ENCODE measurements at regions not wholly inside any gene's neighbourhood (a gene's known extent, or its start where the extent isn't known, plus 50 kb on each side); places are given as distances from the start of the nearest gene placed in this dataset.

- H4K20me1 ChIP-seq (ENCODE audit: insufficient read depth, low read length), result peaks cover 3% of the 10 kb centered on the region; the same call in 1 of the 2 replicates
- no peak overlapping the region for H3K9ac ChIP-seq (ENCODE audit: low read depth, low read length)
- ATAC-seq (ENCODE audit: insufficient read depth, low read depth) (no peak), DNase-seq (no peak)
- peaks cover 3% of the 10 kb centered on the region for H3K9me3 ChIP-seq (ENCODE audit: insufficient read depth, low read length, severe bottlenecking)
- H3K27me3 ChIP-seq (ENCODE audit: insufficient read depth, low read length, poor library complexity), result no peaks in the 10 kb centered on the region
- H2AFZ ChIP-seq (ENCODE audit: low read depth, low read length), result no peak overlapping the region
- H3K79me2 ChIP-seq (ENCODE audit: insufficient read depth, low read length), result no peaks in the 10 kb centered on the region
- H3K4me3 ChIP-seq (ENCODE audit: low read depth in 1 of 2, low read length in 2 of 2), result no peak overlapping the region
- H3K4me1 ChIP-seq (ENCODE audit: insufficient read depth, low read length), result no peaks in the 10 kb centered on the region
- no peak overlapping the region for H3K4me2 ChIP-seq (ENCODE audit: insufficient read depth, low read length)
- no peak for TF ChIP-seq EZH2 (IDR thresholded peaks at IDR 0.05; ENCODE audit: borderline replicate concordance, low read depth, low read length, severe bottlenecking)
- TF ChIP-seq CTCF (IDR thresholded peaks at IDR 0.05; ENCODE audit: borderline replicate concordance, extremely low read depth, low read length, poor library complexity, severe bottlenecking), result no peak
- H3K36me3 ChIP-seq (ENCODE audit: insufficient read depth, low read length), result no peaks in the 10 kb centered on the region
- H3K27ac ChIP-seq (ENCODE audit: low read length), result no peak overlapping the region
These were observed 82.4 kb upstream of the DIO3 start for GRCh38 chr14:101478796-101479410.

GRCh38 chr14:101480022-101480746, 81.1 kb upstream of the DIO3 start:
- Histone ChIP-seq H3K27ac (ENCODE audit: low read length) (no peak overlapping the region), H3K9ac (ENCODE audit: low read depth, low read length) (no peak overlapping the region), H3K4me1 (ENCODE audit: insufficient read depth, low read length) (no peaks in the 10 kb centered on the region), H3K27me3 (ENCODE audit: insufficient read depth, low read length, poor library complexity) (no peaks in the 10 kb centered on the region), H3K4me2 (ENCODE audit: insufficient read depth, low read length) (no peak overlapping the region), H3K36me3 (ENCODE audit: insufficient read depth, low read length) (no peaks in the 10 kb centered on the region), H4K20me1 (ENCODE audit: insufficient read depth, low read length) (peaks cover 3% of the 10 kb centered on the region; the same call in 1 of the 2 replicates), H3K9me3 (ENCODE audit: insufficient read depth, low read length, severe bottlenecking) (peaks cover 3% of the 10 kb centered on the region), H3K4me3 (ENCODE audit: low read depth in 1 of 2, low read length in 2 of 2) (no peak overlapping the region), H3K79me2 (ENCODE audit: insufficient read depth, low read length) (no peaks in the 10 kb centered on the region), H2AFZ (ENCODE audit: low read depth, low read length) (no peak overlapping the region)
- DNase-seq (no peak), ATAC-seq (ENCODE audit: insufficient read depth, low read depth) (no peak)
- TF ChIP-seq CTCF (IDR thresholded peaks at IDR 0.05; ENCODE audit: borderline replicate concordance, extremely low read depth, low read length, poor library complexity, severe bottlenecking), result no peak
- no peak for TF ChIP-seq EZH2 (IDR thresholded peaks at IDR 0.05; ENCODE audit: borderline replicate concordance, low read depth, low read length, severe bottlenecking)

- no peak overlapping the region for H3K27ac ChIP-seq (ENCODE audit: low read length)
- H3K4me3 ChIP-seq (ENCODE audit: low read depth in 1 of 2, low read length in 2 of 2), result no peak overlapping the region
- no peak for TF ChIP-seq CTCF (IDR thresholded peaks at IDR 0.05; ENCODE audit: borderline replicate concordance, extremely low read depth, low read length, poor library complexity, severe bottlenecking)
- no peak for TF ChIP-seq EZH2 (IDR thresholded peaks at IDR 0.05; ENCODE audit: borderline replicate concordance, low read depth, low read length, severe bottlenecking)
- no peaks in the 10 kb centered on the region for H3K27me3 ChIP-seq (ENCODE audit: insufficient read depth, low read length, poor library complexity)
- no peaks in the 10 kb centered on the region for H3K36me3 ChIP-seq (ENCODE audit: insufficient read depth, low read length)
- H4K20me1 ChIP-seq (ENCODE audit: insufficient read depth, low read length), result peaks cover 3% of the 10 kb centered on the region; the same call in 1 of the 2 replicates
- no peak overlapping the region for H3K9ac ChIP-seq (ENCODE audit: low read depth, low read length)
- H2AFZ ChIP-seq (ENCODE audit: low read depth, low read length), result no peak overlapping the region
- DNase-seq (no peak), ATAC-seq (ENCODE audit: insufficient read depth, low read depth) (no peak)
- H3K4me1 ChIP-seq (ENCODE audit: insufficient read depth, low read length), result no peaks in the 10 kb centered on the region
- no peak overlapping the region for H3K4me2 ChIP-seq (ENCODE audit: insufficient read depth, low read length)
- no peaks in the 10 kb centered on the region for H3K79me2 ChIP-seq (ENCODE audit: insufficient read depth, low read length)
- H3K9me3 ChIP-seq (ENCODE audit: insufficient read depth, low read length, severe bottlenecking), result peaks cover 7% of the 10 kb centered on the region
These were observed 80.4 kb upstream of the DIO3 start for GRCh38 chr14:101480747-101481530.
